ENCODE measurements at regions not wholly inside any gene's neighbourhood (a gene's known extent, or its start where the extent isn't known, plus 50 kb on each side); places are given as distances from the start of the nearest gene placed in this dataset.
"Not testable (repeated sequence)": the region's sequence is repeated elsewhere in the genome, so short reads cannot be mapped to it uniquely, and the experiment has no call there.

- not testable (repeated sequence) for H3K4me3 Mint-ChIP-seq, H3K36me3 Mint-ChIP-seq, H3K27ac Mint-ChIP-seq, H3K27me3 Mint-ChIP-seq, H3K4me1 Mint-ChIP-seq
- peaks cover 5 to 20% (median 19%) of the 10 kb centered on the region in 3 donors for H3K9me3 Mint-ChIP-seq
These were observed 452.1 kb downstream of the NR4A2 start for GRCh38 chr2:155880382-155880781.

GRCh38 chr2:155879900-155880299, 452.6 kb downstream of the NR4A2 start:
- H3K27me3 Mint-ChIP-seq, H3K4me1 Mint-ChIP-seq, H3K4me3 Mint-ChIP-seq, H3K27ac Mint-ChIP-seq, H3K36me3 Mint-ChIP-seq: not testable (repeated sequence)
- peaks cover 5 to 20% (median 19%) of the 10 kb centered on the region in 3 donors for H3K9me3 Mint-ChIP-seq

- no peaks in the 10 kb centered on the region for H3K27me3 Mint-ChIP-seq
- no peaks in the 10 kb centered on the region for H3K36me3 Mint-ChIP-seq
- peak overlapping the region in 1 of 3 donors; percentile 39 for H3K27ac Mint-ChIP-seq
- H3K9me3 Mint-ChIP-seq, result peaks cover 0 to 12% (median 6%) of the 10 kb centered on the region in 3 donors
- H3K4me1 Mint-ChIP-seq, result no peaks in the 10 kb centered on the region
- H3K4me3 Mint-ChIP-seq, result no peak overlapping the region
These were observed 460.1 kb downstream of the NR4A2 start for GRCh38 chr2:155872396-155872795.

- Mint-ChIP-seq H3K4me1 (no peaks in the 10 kb centered on the region), H3K27ac (no peak overlapping the region), H3K9me3 (peaks cover 0 to 12% (median 6%) of the 10 kb centered on the region in 3 donors)
These were observed 460.6 kb downstream of the NR4A2 start for GRCh38 chr2:155871940-155872339.

GRCh38 chr2:155867564-155867963, 465.0 kb downstream of the NR4A2 start:
- Mint-ChIP-seq H3K9me3 (peaks cover 0 to 1% (median 0%) of the 10 kb centered on the region in 3 donors), H3K36me3 (no peaks in the 10 kb centered on the region), H3K27me3 (no peaks in the 10 kb centered on the region), H3K4me3 (no peak overlapping the region), H3K27ac (no peak overlapping the region), H3K4me1 (no peaks in the 10 kb centered on the region)

More at GRCh38 chr2:155871940-155872339, 460.6 kb downstream of the NR4A2 start:
- Mint-ChIP-seq H3K36me3 (no peaks in the 10 kb centered on the region), H3K27me3 (no peaks in the 10 kb centered on the region), H3K4me3 (no peak overlapping the region)

GRCh38 chr2:155866477-155866876, 466.0 kb downstream of the NR4A2 start:
- no peaks in the 10 kb centered on the region for H3K4me1 Mint-ChIP-seq
- H3K36me3 Mint-ChIP-seq, result no peaks in the 10 kb centered on the region
- H3K9me3 Mint-ChIP-seq, result peaks cover 0 to 1% (median 0%) of the 10 kb centered on the region in 3 donors
- H3K27me3 Mint-ChIP-seq, result no peaks in the 10 kb centered on the region
- no peak overlapping the region for H3K27ac Mint-ChIP-seq
- H3K4me3 Mint-ChIP-seq, result no peak overlapping the region

GRCh38 chr2:155852156-155852555, 480.4 kb downstream of the NR4A2 start:
- Mint-ChIP-seq H3K36me3 (no peaks in the 10 kb centered on the region), H3K4me3 (no peak overlapping the region), H3K27ac (no peak overlapping the region), H3K4me1 (no peaks in the 10 kb centered on the region), H3K9me3 (no peaks in the 10 kb centered on the region), H3K27me3 (no peaks in the 10 kb centered on the region)

GRCh38 chr2:155846259-155846658, 486.3 kb downstream of the NR4A2 start:
- Mint-ChIP-seq H3K36me3 (no peaks in the 10 kb centered on the region), H3K4me1 (no peaks in the 10 kb centered on the region), H3K9me3 (peaks cover 0 to 3% (median 0%) of the 10 kb centered on the region in 3 donors), H3K27ac (no peak overlapping the region), H3K27me3 (no peaks in the 10 kb centered on the region), H3K4me3 (no peak overlapping the region)

- Mint-ChIP-seq H3K9me3 (peaks cover 0 to 3% (median 0%) of the 10 kb centered on the region in 3 donors), H3K4me1 (no peaks in the 10 kb centered on the region), H3K4me3 (no peak overlapping the region), H3K27ac (no peak overlapping the region), H3K36me3 (no peaks in the 10 kb centered on the region), H3K27me3 (no peaks in the 10 kb centered on the region)
These were observed 488.1 kb downstream of the NR4A2 start for GRCh38 chr2:155844461-155844860.

GRCh38 chr2:155842103-155842502, 490.4 kb downstream of the NR4A2 start:
- Mint-ChIP-seq H3K36me3 (no peaks in the 10 kb centered on the region), H3K4me1 (no peaks in the 10 kb centered on the region), H3K9me3 (peaks cover 0 to 3% (median 0%) of the 10 kb centered on the region in 3 donors), H3K27me3 (no peaks in the 10 kb centered on the region), H3K27ac (no peak overlapping the region), H3K4me3 (no peak overlapping the region)

GRCh38 chr2:155841442-155841841, 491.1 kb downstream of the NR4A2 start:
- H3K4me3 Mint-ChIP-seq, result no peak overlapping the region
- no peaks in the 10 kb centered on the region for H3K36me3 Mint-ChIP-seq
- peaks cover 0 to 3% (median 0%) of the 10 kb centered on the region in 3 donors for H3K9me3 Mint-ChIP-seq
- no peaks in the 10 kb centered on the region for H3K27me3 Mint-ChIP-seq
- no peaks in the 10 kb centered on the region for H3K4me1 Mint-ChIP-seq
- no peak overlapping the region for H3K27ac Mint-ChIP-seq

GRCh38 chr2:155840661-155841060, 491.9 kb downstream of the NR4A2 start:
- no peaks in the 10 kb centered on the region for H3K27me3 Mint-ChIP-seq
- no peaks in the 10 kb centered on the region for H3K4me1 Mint-ChIP-seq
- H3K36me3 Mint-ChIP-seq, result no peaks in the 10 kb centered on the region
- H3K4me3 Mint-ChIP-seq, result no peak overlapping the region
- no peak overlapping the region for H3K27ac Mint-ChIP-seq
- no peaks in the 10 kb centered on the region for H3K9me3 Mint-ChIP-seq

GRCh38 chr2:155839991-155840390, 492.5 kb downstream of the NR4A2 start:
- Mint-ChIP-seq H3K27ac (no peak overlapping the region), H3K27me3 (no peaks in the 10 kb centered on the region), H3K4me1 (no peaks in the 10 kb centered on the region), H3K36me3 (no peaks in the 10 kb centered on the region), H3K4me3 (no peak overlapping the region), H3K9me3 (no peaks in the 10 kb centered on the region)

- no peaks in the 10 kb centered on the region for H3K36me3 Mint-ChIP-seq
- no peak overlapping the region for H3K4me3 Mint-ChIP-seq
- no peaks in the 10 kb centered on the region for H3K4me1 Mint-ChIP-seq
- H3K27me3 Mint-ChIP-seq, result no peaks in the 10 kb centered on the region
- H3K9me3 Mint-ChIP-seq, result no peaks in the 10 kb centered on the region
- no peak overlapping the region for H3K27ac Mint-ChIP-seq
These were observed 493.1 kb downstream of the NR4A2 start for GRCh38 chr2:155839436-155839835.

GRCh38 chr2:155836439-155836838, 496.1 kb downstream of the NR4A2 start:
- H3K27me3 Mint-ChIP-seq, result no peaks in the 10 kb centered on the region
- H3K4me3 Mint-ChIP-seq, result no peak overlapping the region
- H3K36me3 Mint-ChIP-seq, result no peaks in the 10 kb centered on the region
- H3K4me1 Mint-ChIP-seq, result no peaks in the 10 kb centered on the region
- H3K27ac Mint-ChIP-seq, result no peak overlapping the region
- H3K9me3 Mint-ChIP-seq, result no peaks in the 10 kb centered on the region

GRCh38 chr2:155830817-155831579, 501.5 kb downstream of the NR4A2 start:
- no peak overlapping the region for H3K27ac Mint-ChIP-seq

More at GRCh38 chr2:155830817-155831579, 501.5 kb downstream of the NR4A2 start:
- H3K36me3 Mint-ChIP-seq, result no peaks in the 10 kb centered on the region
- H3K4me1 Mint-ChIP-seq, result no peaks in the 10 kb centered on the region
- H3K9me3 Mint-ChIP-seq, result no peaks in the 10 kb centered on the region
- no peak overlapping the region for H3K4me3 Mint-ChIP-seq
- no peaks in the 10 kb centered on the region for H3K27me3 Mint-ChIP-seq
